ENCODE measurements at regions not wholly inside any gene's neighbourhood (a gene's known extent, or its start where the extent isn't known, plus 50 kb on each side); places are given as distances from the start of the nearest gene placed in this dataset.

GRCh38 chr2:186903216-186903615, 54.2 kb upstream of the ZSWIM2 start:
- peak; percentile 43 for TF ChIP-seq CTCF (conservative IDR thresholded peaks at IDR 0.05; ENCODE audit: low read depth, low read length)
- H3K4me3 ChIP-seq (ENCODE audit: low read depth, low read length): no peak overlapping the region
- DNase-seq (ENCODE audit: low read depth): no peak

All from epithelial cell of proximal tubule (primary cell).